SU-DHL-6 (cell line): ENCODE measurements at regions not wholly inside any gene's neighbourhood (a gene's known extent, or its start where the extent isn't known, plus 50 kb on each side); places are given as distances from the start of the nearest gene placed in this dataset.

Source experiments
- H2AFZ ChIP-seq: fragments of 200-600 bp; sonication (generic); 2 replicates; pipeline ENCODE4 v1.6.1; 2014; ENCODE audit warnings: low read depth, mild to moderate bottlenecking, moderate library complexity, mixed read lengths, antibody characterized with exemption, low read length; ENCODE audit not compliant: severe bottlenecking
- H3F3A ChIP-seq: fragments of 200-600 bp; shearing (Covaris generic); 2 replicates; pipeline ENCODE4 v1.6.0; 2016; ENCODE audit warnings: antibody characterized with exemption, mild to moderate bottlenecking; ENCODE audit not compliant: insufficient read depth
- H3K27ac ChIP-seq: fragments of 200-600 bp; sonication (generic); 2 replicates; pipeline ENCODE4 v1.5.1; 2016; ENCODE audit warnings: low read depth, mild to moderate bottlenecking, low read length, moderate library complexity, mixed read lengths
- H3K27me3 ChIP-seq: fragments of 200-600 bp; sonication (generic), shearing (Covaris generic); 2 replicates; pipeline ENCODE4 v1.6.0; 2014; ENCODE audit warnings: mild to moderate bottlenecking, low read length
- H3K36me3 ChIP-seq: fragments of 200-600 bp; sonication (generic); 2 replicates; pipeline ENCODE4 v1.6.1; 2014; ENCODE audit warnings: mild to moderate bottlenecking, low read length, mixed read lengths
- H3K4me2 ChIP-seq: fragments of 300-600, 200-600 bp; shearing (Covaris generic), sonication (generic); 2 replicates; pipeline ENCODE4 v1.6.0; 2014; ENCODE audit warnings: low read length, low read depth, mild to moderate bottlenecking; ENCODE audit not compliant: poor library complexity, severe bottlenecking
- H3K4me3 ChIP-seq: fragments of 200-600 bp; sonication (generic); 2 replicates; pipeline ENCODE4 v1.5.1; 2014; ENCODE audit warnings: antibody characterized with exemption, low read length, mild to moderate bottlenecking, mixed read lengths; ENCODE audit not compliant: insufficient read depth, poor library complexity, severe bottlenecking
- H3K79me2 ChIP-seq: fragments of 200-600 bp; sonication (generic); 2 replicates; pipeline ENCODE4 v1.6.1; 2014; ENCODE audit warnings: mild to moderate bottlenecking, low read length, moderate library complexity; ENCODE audit not compliant: insufficient read depth
- H3K9ac ChIP-seq: fragments of 200-600 bp; sonication (generic); 2 replicates; pipeline ENCODE4 v1.7.0; 2014; ENCODE audit warnings: mild to moderate bottlenecking, low read length
- H3K9me2 ChIP-seq: fragments of 200-600 bp; sonication (generic); replicated peaks from 2 replicates; pipeline ENCODE4 v1.6.1; 2014; ENCODE audit warnings: low read length; ENCODE audit not compliant: insufficient read depth
- H3K9me3 ChIP-seq: fragments of 200-600 bp; sonication (generic); 2 replicates; pipeline ENCODE4 v1.6.1; 2014; ENCODE audit warnings: low read length, mixed read lengths; ENCODE audit not compliant: insufficient read depth
- H4K20me1 ChIP-seq: fragments of 200-600 bp; sonication (generic); 2 replicates; pipeline ENCODE4 v1.6.1; 2014; ENCODE audit warnings: low read depth, mild to moderate bottlenecking, antibody characterized with exemption, low read length, moderate library complexity, mixed read lengths
- CTCF ChIP-seq: fragments of 200-600 bp; sonication (generic); IDR thresholded peaks from one replicate; pipeline ENCODE4 v1.5.1; 2017; ENCODE audit warnings: antibody characterized with exemption, mild to moderate bottlenecking, low read length, moderate library complexity; ENCODE audit not compliant: insufficient read depth, poor library complexity, severe bottlenecking
- EZH2phosphoT487 ChIP-seq: fragments of 200-600 bp; sonication (generic), shearing (Covaris generic); conservative IDR thresholded peaks from 2 replicates; pipeline ENCODE4 v1.6.1; 2018; ENCODE audit warnings: mild to moderate bottlenecking, antibody characterized with exemption, low read length, moderate library complexity, mixed read lengths

- Histone ChIP-seq H3K79me2 (no peaks in the 10 kb centered on the region), H3K27ac (no peak overlapping the region), H3K9me2 (no peaks in the 10 kb centered on the region), H3K4me2 (no peak overlapping the region), H2AFZ (no peak overlapping the region), H3K36me3 (no peaks in the 10 kb centered on the region), H3K4me3 (no peak overlapping the region), H4K20me1 (no peaks in the 10 kb centered on the region), H3K9me3 (no peaks in the 10 kb centered on the region), H3K9ac (no peak overlapping the region), H3F3A (no peaks in the 10 kb centered on the region), H3K27me3 (no peaks in the 10 kb centered on the region)
- TF ChIP-seq EZH2phosphoT487 = no peak
- no peak for TF ChIP-seq CTCF
These were observed 140.3 kb downstream of the SLC6A15 start for GRCh38 chr12:84772281-84772680.

- H3K9me2 ChIP-seq = no peaks in the 10 kb centered on the region; the same call in 1 of the 2 replicates
- H3K4me3 ChIP-seq = no peak overlapping the region
- no peak overlapping the region for H3K4me2 ChIP-seq
- no peaks in the 10 kb centered on the region for H3F3A ChIP-seq
- no peaks in the 10 kb centered on the region for H4K20me1 ChIP-seq
- no peaks in the 10 kb centered on the region for H3K9me3 ChIP-seq
- TF ChIP-seq EZH2phosphoT487 (no peak), CTCF (no peak)
- no peaks in the 10 kb centered on the region for H3K79me2 ChIP-seq
- no peak overlapping the region for H3K27ac ChIP-seq
- no peaks in the 10 kb centered on the region for H3K27me3 ChIP-seq
- H3K36me3 ChIP-seq = no peaks in the 10 kb centered on the region
- peak overlapping the region; percentile 41 for H2AFZ ChIP-seq
- no peak overlapping the region for H3K9ac ChIP-seq
These were observed 145.5 kb downstream of the SLC6A15 start for GRCh38 chr12:84767079-84767478.

- Histone ChIP-seq H3K27ac (no peak overlapping the region), H3K9me3 (no peaks in the 10 kb centered on the region), H3K9me2 (no peaks in the 10 kb centered on the region; the same call in 1 of the 2 replicates), H4K20me1 (no peaks in the 10 kb centered on the region), H3K4me2 (no peak overlapping the region), H3K9ac (no peak overlapping the region), H3K27me3 (no peaks in the 10 kb centered on the region), H3K79me2 (no peaks in the 10 kb centered on the region), H3F3A (no peaks in the 10 kb centered on the region), H2AFZ (no peak overlapping the region), H3K36me3 (no peaks in the 10 kb centered on the region), H3K4me3 (no peak overlapping the region)
- TF ChIP-seq EZH2phosphoT487 (no peak), CTCF (no peak)
These were observed 146.2 kb downstream of the SLC6A15 start for GRCh38 chr12:84766375-84766774.
